Glutamatergic neuron (in vitro differentiated cells): ENCODE measurements at regions not wholly inside any gene's neighbourhood (a gene's known extent, or its start where the extent isn't known, plus 50 kb on each side); places are given as distances from the start of the nearest gene placed in this dataset.

Experiments
- DNase-seq: peaks from one replicate; pipeline ENCODE4 v3.0.0; 2022
- H3K27ac Mint-ChIP-seq: one replicate; pipeline ENCODE4 v1.8.0; 2020; ENCODE audit warnings: mild to moderate bottlenecking, mixed read lengths, inconsistent platforms; ENCODE audit not compliant: unreplicated experiment
- H3K27me3 Mint-ChIP-seq: one replicate; pipeline ENCODE4 v1.8.0; 2020; ENCODE audit warnings: mild to moderate bottlenecking, moderate library complexity, mixed read lengths, inconsistent platforms; ENCODE audit not compliant: unreplicated experiment
- H3K36me3 Mint-ChIP-seq: one replicate; pipeline ENCODE4 v1.8.0; 2020; ENCODE audit warnings: mild to moderate bottlenecking, mixed read lengths, inconsistent platforms; ENCODE audit not compliant: unreplicated experiment
- H3K4me1 Mint-ChIP-seq: one replicate; pipeline ENCODE4 v1.8.0; 2020; ENCODE audit warnings: mild to moderate bottlenecking, low read depth, mixed read lengths, inconsistent platforms; ENCODE audit not compliant: unreplicated experiment
- H3K4me3 Mint-ChIP-seq: one replicate; pipeline ENCODE4 v1.8.0; 2020; ENCODE audit warnings: mild to moderate bottlenecking, mixed read lengths, inconsistent platforms; ENCODE audit not compliant: unreplicated experiment
- H3K9me3 Mint-ChIP-seq: one replicate; pipeline ENCODE4 v1.8.0; 2020; ENCODE audit warnings: mild to moderate bottlenecking, moderate library complexity, mixed read lengths, inconsistent platforms; ENCODE audit not compliant: unreplicated experiment
- CTCF ChIP-seq: fragments of 200-600 bp; sonication (generic); IDR thresholded peaks from one replicate; pipeline ENCODE4 v1.5.0; 2021; ENCODE audit not compliant: partially characterized antibody, unreplicated experiment

GRCh38 chr9:20030221-20030620, 241.4 kb upstream of the SLC24A2 start:
- Mint-ChIP-seq H3K27ac (no peak overlapping the region), H3K36me3 (no peaks in the 10 kb centered on the region), H3K4me1 (peaks cover 19% of the 10 kb centered on the region), H3K9me3 (peaks cover 5% of the 10 kb centered on the region), H3K27me3 (peaks cover 3% of the 10 kb centered on the region), H3K4me3 (no peak overlapping the region)
- no peak for TF ChIP-seq CTCF
- no peak for DNase-seq

- Mint-ChIP-seq H3K9me3 (peaks cover 5% of the 10 kb centered on the region), H3K36me3 (no peaks in the 10 kb centered on the region), H3K27me3 (peaks cover 4% of the 10 kb centered on the region), H3K4me1 (peaks cover 33% of the 10 kb centered on the region), H3K27ac (no peak overlapping the region), H3K4me3 (no peak overlapping the region)
- DNase-seq, result no peak
- no peak for TF ChIP-seq CTCF
Observed at GRCh38 chr9:20028849-20029231, 240.0 kb upstream of the SLC24A2 start.

- Mint-ChIP-seq H3K4me1 (peaks cover 36% of the 10 kb centered on the region), H3K9me3 (peaks cover 5% of the 10 kb centered on the region), H3K27me3 (peaks cover 5% of the 10 kb centered on the region), H3K4me3 (no peak overlapping the region), H3K27ac (no peak overlapping the region), H3K36me3 (no peaks in the 10 kb centered on the region)
- TF ChIP-seq CTCF, result no peak
- no peak for DNase-seq
Observed at GRCh38 chr9:20028192-20028848, 239.5 kb upstream of the SLC24A2 start.

- Mint-ChIP-seq H3K4me1 (peaks cover 33% of the 10 kb centered on the region), H3K27me3 (peaks cover 2% of the 10 kb centered on the region), H3K9me3 (peaks cover 4% of the 10 kb centered on the region), H3K36me3 (no peaks in the 10 kb centered on the region), H3K27ac (peak overlapping the region; percentile 84), H3K4me3 (no peak overlapping the region)
- TF ChIP-seq CTCF, result no peak
- no peak for DNase-seq
Observed at GRCh38 chr9:20023961-20024571, 235.2 kb upstream of the SLC24A2 start.

DNA sequence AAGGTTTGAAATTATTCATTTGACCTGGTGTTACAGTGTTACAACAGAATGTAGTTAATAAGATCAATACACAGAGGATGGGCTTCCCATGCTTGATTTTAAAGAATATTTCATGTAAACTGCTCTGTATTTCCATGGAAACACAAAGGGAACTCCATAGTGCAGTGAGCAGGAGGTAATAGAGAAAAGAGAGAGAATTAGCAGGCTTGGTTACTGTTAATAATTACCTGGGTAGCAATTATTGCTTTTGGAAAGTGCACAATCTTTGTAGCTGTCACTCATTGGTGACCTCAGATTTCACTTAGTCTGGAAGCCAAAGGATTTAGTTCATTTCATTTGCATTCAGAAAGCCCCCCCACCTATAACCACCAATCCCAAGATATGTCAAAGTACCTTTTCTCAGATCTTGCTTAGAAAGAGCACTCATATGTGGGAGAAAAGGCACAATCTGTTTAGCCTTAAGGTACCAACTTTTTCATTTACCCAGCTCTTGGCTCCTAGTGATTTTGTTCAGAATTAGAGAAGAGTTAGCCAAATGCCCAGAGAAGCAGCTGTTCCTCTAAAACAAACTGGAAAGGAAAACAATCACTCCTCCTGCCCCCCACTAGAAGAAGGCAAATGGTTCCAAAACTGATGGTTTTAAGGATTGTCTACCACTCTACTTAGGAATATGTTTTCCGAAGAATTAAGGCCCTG, 234.5 kb upstream of the SLC24A2 start:
- Mint-ChIP-seq H3K4me1 (peaks cover 33% of the 10 kb centered on the region), H3K27me3 (peaks cover 2% of the 10 kb centered on the region), H3K4me3 (peak overlapping the region; percentile 43), H3K9me3 (no peaks in the 10 kb centered on the region), H3K36me3 (no peaks in the 10 kb centered on the region), H3K27ac (peak overlapping the region; percentile 84)
- DNase-seq, result no peak
- no peak for TF ChIP-seq CTCF
